CD14-positive monocyte (primary cell): ENCODE measurements at regions not wholly inside any gene's neighbourhood (a gene's known extent, or its start where the extent isn't known, plus 50 kb on each side); places are given as distances from the start of the nearest gene placed in this dataset.
A peak's percentile ranks its signal among the peaks of the same experiment; 100 is the strongest.

Experiments
- DNase-seq, 3 donors: peaks; one replicate each; pipeline ENCODE4 v3.0.0-alpha.2; 2011 to 2022
- H2AFZ ChIP-seq: 2 replicates; pipeline ENCODE4 v1.6.0; 2012; ENCODE audit warnings: mild to moderate bottlenecking, low read depth, low read length, inconsistent platforms; ENCODE audit not compliant: insufficient read depth, poor library complexity, severe bottlenecking
- H3K27ac ChIP-seq, 2 donors: 1 replicate in 1 of 2; 2 replicates in 1 of 2; pipeline ENCODE4 v1.5.1; 2012 to 2013; ENCODE audit warnings: low read length in 2 of 2, control low read depth in 1 of 2, inconsistent platforms in 1 of 2, low read depth in 1 of 2, mild to moderate bottlenecking in 1 of 2
- H3K27me3 ChIP-seq, 2 donors: one replicate each; pipeline versions ENCODE4 v1.6.0 to v1.6.1; 2011 to 2013; ENCODE audit warnings: low read length in 2 of 2; ENCODE audit not compliant: control insufficient read depth in 2 of 2, insufficient read depth in 2 of 2
- H3K36me3 ChIP-seq, 2 donors: replicated peaks in 1 of 2; 1 replicate in 1 of 2; 2 replicates in 1 of 2; pipeline versions ENCODE4 v1.5.1 to v1.6.1; 2012 to 2013; ENCODE audit warnings: low read length in 2 of 2, control low read depth in 1 of 2, inconsistent platforms in 1 of 2, mild to moderate bottlenecking in 1 of 2; ENCODE audit not compliant: insufficient read depth in 2 of 2, control insufficient read depth in 1 of 2
- H3K4me1 ChIP-seq, 2 donors: 1 replicate in 1 of 2; 2 replicates in 1 of 2; pipeline versions ENCODE4 v1.5.1 to v1.6.1; 2012 to 2013; ENCODE audit warnings: low read length in 2 of 2, control low read depth in 1 of 2, inconsistent platforms in 1 of 2, mild to moderate bottlenecking in 1 of 2, moderate library complexity in 1 of 2; ENCODE audit not compliant: insufficient read depth in 2 of 2, control insufficient read depth in 1 of 2
- H3K4me2 ChIP-seq: replicated peaks from 2 replicates; pipeline ENCODE3; 2012; ENCODE audit warnings: low read length, moderate library complexity, mild to moderate bottlenecking; ENCODE audit not compliant: poor library complexity, severe bottlenecking; ENCODE audit errors: extremely low read depth
- H3K4me3 ChIP-seq, 3 experiments: fragments of 200-600 bp in 1 of 3; sonication (generic) in 1 of 3; replicated peaks in 1 of 3; 1 replicate in 2 of 3; 2 replicates in 1 of 3; pipeline ENCODE4 v1.5.1; 2011 to 2013; ENCODE audit warnings: low read length in 3 of 3, mild to moderate bottlenecking in 3 of 3, control low read depth in 2 of 3, low read depth in 2 of 3, inconsistent platforms in 1 of 3, moderate library complexity in 1 of 3
- H3K79me2 ChIP-seq: 2 replicates; pipeline ENCODE4 v1.6.0; 2012; ENCODE audit warnings: mild to moderate bottlenecking, control low read depth, inconsistent platforms, low read length, moderate library complexity; ENCODE audit not compliant: insufficient read depth
- H3K9ac ChIP-seq: 2 replicates; pipeline ENCODE4 v1.6.0; 2017; ENCODE audit warnings: low read length, mild to moderate bottlenecking; ENCODE audit not compliant: insufficient read depth, poor library complexity, severe bottlenecking
- H3K9me3 ChIP-seq, 2 donors: replicated peaks in 1 of 2; 1 replicate in 1 of 2; 2 replicates in 1 of 2; pipeline versions ENCODE4 v1.5.1 to v1.6.1; 2012 to 2013; ENCODE audit warnings: low read length in 2 of 2, control low read depth in 1 of 2; ENCODE audit not compliant: control insufficient read depth in 1 of 2, insufficient read depth in 1 of 2
- H4K20me1 ChIP-seq: 2 replicates; pipeline ENCODE4 v1.6.0; 2012; ENCODE audit warnings: mild to moderate bottlenecking, low read length, control low read depth, moderate library complexity; ENCODE audit not compliant: insufficient read depth
- H3K27ac Mint-ChIP-seq, 7 donors: one replicate each; pipeline ENCODE4 v1.8.0; 2020; ENCODE audit warnings: mild to moderate bottlenecking in 7 of 7, mixed read lengths in 7 of 7, moderate library complexity in 6 of 7, inconsistent platforms in 2 of 7
- H3K27me3 Mint-ChIP-seq, 3 donors: one replicate each; pipeline ENCODE4 v1.8.0; 2021 to 2022; ENCODE audit warnings: low read depth in 3 of 3, mild to moderate bottlenecking in 3 of 3, mixed read lengths in 3 of 3, moderate library complexity in 3 of 3, inconsistent platforms in 1 of 3
- H3K36me3 Mint-ChIP-seq, 2 donors: one replicate each; pipeline ENCODE4 v1.8.0; 2020; ENCODE audit warnings: mixed read lengths in 2 of 2, inconsistent platforms in 1 of 2, mild to moderate bottlenecking in 1 of 2
- H3K4me1 Mint-ChIP-seq: one replicate; pipeline ENCODE4 v1.8.0; 2020; ENCODE audit warnings: mild to moderate bottlenecking, mixed read lengths
- H3K4me3 Mint-ChIP-seq, 2 donors: one replicate each; pipeline ENCODE4 v1.8.0; 2020; ENCODE audit warnings: mild to moderate bottlenecking in 2 of 2, mixed read lengths in 2 of 2, moderate library complexity in 1 of 2
- H3K9me3 Mint-ChIP-seq, 7 donors: one replicate each; pipeline ENCODE4 v1.8.0; 2020 to 2022; ENCODE audit warnings: mixed read lengths in 7 of 7, mild to moderate bottlenecking in 6 of 7, moderate library complexity in 6 of 7, inconsistent platforms in 2 of 7
- WGBS: methylation state at CpG from one replicate; pipeline ENCODE4 v1.1.5; 2013; ENCODE audit warnings: missing lambda C conversion rate; ENCODE audit not compliant: insufficient coverage; 5-methylcytosine and 5-hydroxymethylcytosine counted together
- intact Hi-C, 2 donors: fragments of 100-400 bp; cut with micrococcal nuclease; formaldehyde crosslinking; loops; one replicate each; pipeline versions ENCODE4 v1.15.0 to v1.15.1; 2023
- TF ChIP-seq, protein P1 (sequence below): fragments of 200-600 bp; IDR thresholded peaks from one replicate; pipeline ENCODE4 v1.8.0; 2022; ENCODE audit warnings: antibody characterized with exemption, mild to moderate bottlenecking

DNA sequence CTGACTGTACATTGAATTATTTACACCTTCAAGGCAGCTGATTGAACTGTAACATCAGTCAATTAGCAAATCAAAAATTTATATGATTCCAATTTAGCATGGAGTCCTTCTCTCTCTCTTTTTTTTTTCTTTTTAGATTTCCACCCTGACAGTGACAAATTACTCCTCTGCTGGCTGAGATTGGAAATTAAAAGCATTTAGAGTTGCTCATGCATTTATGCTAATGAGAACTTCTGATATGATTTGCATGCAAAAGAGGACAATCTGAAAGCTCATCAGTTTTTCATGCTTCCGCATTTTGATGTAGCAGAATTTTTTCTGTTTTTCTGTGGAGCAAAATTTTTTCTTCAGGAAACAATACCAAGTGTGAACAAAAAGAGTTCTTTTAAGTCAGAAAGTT is 130.5 kb upstream of the NOX3 start:
- Histone ChIP-seq H4K20me1 (no peaks in the 10 kb centered on the region), H3K9me3 (peaks cover 0 to 7% of the 10 kb centered on the region in 2 donors), H3K4me1 (no peaks in the 10 kb centered on the region), H3K27ac (no peak overlapping the region), H3K9ac (no peak overlapping the region), H3K36me3 (no peaks in the 10 kb centered on the region), H3K27me3 (no peaks in the 10 kb centered on the region), H3K4me3 (no peak overlapping the region), H2AFZ (no peak overlapping the region), H3K79me2 (no peaks in the 10 kb centered on the region), H3K4me2 (no peak overlapping the region)
- intact Hi-C loops = no loop called here
- no peak for DNase-seq
- H3K27me3 Mint-ChIP-seq = no peaks in the 10 kb centered on the region
- WGBS = no CpG with 5 or more reads among the region's 1 CpG
- no peaks in the 10 kb centered on the region for H3K36me3 Mint-ChIP-seq
- no peaks in the 10 kb centered on the region for H3K4me1 Mint-ChIP-seq
- no peak overlapping the region for H3K27ac Mint-ChIP-seq
- TF ChIP-seq, protein P1, sequence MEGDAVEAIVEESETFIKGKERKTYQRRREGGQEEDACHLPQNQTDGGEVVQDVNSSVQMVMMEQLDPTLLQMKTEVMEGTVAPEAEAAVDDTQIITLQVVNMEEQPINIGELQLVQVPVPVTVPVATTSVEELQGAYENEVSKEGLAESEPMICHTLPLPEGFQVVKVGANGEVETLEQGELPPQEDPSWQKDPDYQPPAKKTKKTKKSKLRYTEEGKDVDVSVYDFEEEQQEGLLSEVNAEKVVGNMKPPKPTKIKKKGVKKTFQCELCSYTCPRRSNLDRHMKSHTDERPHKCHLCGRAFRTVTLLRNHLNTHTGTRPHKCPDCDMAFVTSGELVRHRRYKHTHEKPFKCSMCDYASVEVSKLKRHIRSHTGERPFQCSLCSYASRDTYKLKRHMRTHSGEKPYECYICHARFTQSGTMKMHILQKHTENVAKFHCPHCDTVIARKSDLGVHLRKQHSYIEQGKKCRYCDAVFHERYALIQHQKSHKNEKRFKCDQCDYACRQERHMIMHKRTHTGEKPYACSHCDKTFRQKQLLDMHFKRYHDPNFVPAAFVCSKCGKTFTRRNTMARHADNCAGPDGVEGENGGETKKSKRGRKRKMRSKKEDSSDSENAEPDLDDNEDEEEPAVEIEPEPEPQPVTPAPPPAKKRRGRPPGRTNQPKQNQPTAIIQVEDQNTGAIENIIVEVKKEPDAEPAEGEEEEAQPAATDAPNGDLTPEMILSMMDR = no peak
- H3K4me3 Mint-ChIP-seq = no peak overlapping the region
- H3K9me3 Mint-ChIP-seq = peaks cover 3 to 17% (median 8%) of the 10 kb centered on the region in 7 donors

- no peak overlapping the region for H2AFZ ChIP-seq
Observed at GRCh38 chr6:155584006-155584405, 128.4 kb upstream of the NOX3 start.

More at GRCh38 chr6:155584006-155584405, 128.4 kb upstream of the NOX3 start:
- H3K9ac ChIP-seq = no peak overlapping the region
- no peaks in the 10 kb centered on the region for H3K27me3 ChIP-seq
- no peaks in the 10 kb centered on the region for H3K79me2 ChIP-seq
- H3K27ac ChIP-seq = no peak overlapping the region
- H3K4me1 ChIP-seq = no peaks in the 10 kb centered on the region
- peak overlapping the region in 1 of 7 donors; percentile 10 for H3K27ac Mint-ChIP-seq
- H3K4me2 ChIP-seq = no peak overlapping the region
- no peaks in the 10 kb centered on the region for H3K36me3 Mint-ChIP-seq
- no peaks in the 10 kb centered on the region for H3K4me1 Mint-ChIP-seq
- intact Hi-C loops = no loop called here
- H3K9me3 Mint-ChIP-seq = peaks cover 3 to 17% (median 9%) of the 10 kb centered on the region in 7 donors
- no peak for DNase-seq
- peaks cover 0 to 2% (median 0%) of the 10 kb centered on the region in 3 donors for H3K27me3 Mint-ChIP-seq
- H3K36me3 ChIP-seq = no peaks in the 10 kb centered on the region
- TF ChIP-seq, protein P1 = no peak
- no peak overlapping the region for H3K4me3 Mint-ChIP-seq
- WGBS = 86% methylated on average over 1 of the region's 3 CpGs
- H3K9me3 ChIP-seq = peaks cover 0 to 7% of the 10 kb centered on the region in 2 donors
- no peak overlapping the region for H3K4me3 ChIP-seq
- no peaks in the 10 kb centered on the region for H4K20me1 ChIP-seq
